Natural killer cell (primary cell): ENCODE measurements at regions not wholly inside any gene's neighbourhood (a gene's known extent, or its start where the extent isn't known, plus 50 kb on each side); places are given as distances from the start of the nearest gene placed in this dataset.
"Not testable (repeated sequence)": the region's sequence is repeated elsewhere in the genome, so short reads cannot be mapped to it uniquely, and the experiment has no call there.

Experiments
- ATAC-seq, 3 donors: fragments of 150-1000 bp in 2 of 3; fragments of 200-7000 bp in 1 of 3; cut with Tn5 transposase; 1 replicate in 1 of 3; 2 replicates in 2 of 3; pipeline ENCODE4 v1.10.0; 2021; ENCODE audit warnings: mild to moderate bottlenecking in 2 of 3, moderate library complexity in 2 of 3
- DNase-seq, 2 donors: peaks; one replicate each; pipeline versions ENCODE4 v3.0.0 to v3.0.0-alpha.2; 2013 to 2021; ENCODE audit warnings: mixed read lengths in 1 of 2
- H3K27ac ChIP-seq: one replicate; pipeline ENCODE4 v1.5.1; 2013; ENCODE audit warnings: mild to moderate bottlenecking, low read length
- H3K27me3 ChIP-seq: one replicate; pipeline ENCODE4 v1.6.1; 2013; ENCODE audit warnings: low read length; ENCODE audit not compliant: control insufficient read depth, insufficient read depth
- H3K36me3 ChIP-seq: one replicate; pipeline ENCODE4 v1.6.1; 2013; ENCODE audit warnings: low read length; ENCODE audit not compliant: control insufficient read depth, insufficient read depth
- H3K4me1 ChIP-seq: one replicate; pipeline ENCODE4 v1.6.1; 2013; ENCODE audit warnings: low read length; ENCODE audit not compliant: control insufficient read depth, insufficient read depth
- H3K4me3 ChIP-seq: one replicate; pipeline ENCODE4 v1.5.1; 2013; ENCODE audit warnings: low read length
- H3K9me3 ChIP-seq: one replicate; pipeline ENCODE4 v1.6.1; 2013; ENCODE audit warnings: low read length; ENCODE audit not compliant: control insufficient read depth, insufficient read depth
- H3K27ac Mint-ChIP-seq, 2 donors: one replicate each; pipeline ENCODE4 v1.8.0; 2022; ENCODE audit warnings: mild to moderate bottlenecking in 2 of 2, mixed read lengths in 2 of 2, moderate library complexity in 1 of 2
- H3K27me3 Mint-ChIP-seq, 2 donors: one replicate each; pipeline ENCODE4 v1.8.0; 2022; ENCODE audit warnings: low read depth in 2 of 2, mixed read lengths in 2 of 2
- H3K36me3 Mint-ChIP-seq: one replicate; pipeline ENCODE4 v1.8.0; 2022; ENCODE audit warnings: mixed read lengths
- H3K4me1 Mint-ChIP-seq, 2 donors: one replicate each; pipeline ENCODE4 v1.8.0; 2022; ENCODE audit warnings: mixed read lengths in 2 of 2
- H3K4me3 Mint-ChIP-seq: one replicate; pipeline ENCODE4 v1.8.0; 2022; ENCODE audit warnings: mild to moderate bottlenecking, moderate library complexity, mixed read lengths
- H3K9me3 Mint-ChIP-seq, 2 donors: one replicate each; pipeline ENCODE4 v1.8.0; 2022; ENCODE audit warnings: mixed read lengths in 2 of 2
- CTCF ChIP-seq: fragments of 200-600 bp; IDR thresholded peaks from one replicate; pipeline ENCODE4 v1.8.0; 2022; ENCODE audit warnings: antibody characterized with exemption
- WGBS: methylation state at CpG from one replicate; pipeline ENCODE4 v1.1.7; 2013; ENCODE audit warnings: missing lambda C conversion rate; ENCODE audit not compliant: insufficient coverage; 5-methylcytosine and 5-hydroxymethylcytosine counted together
- intact Hi-C: fragments of 100-400 bp; cut with micrococcal nuclease; formaldehyde crosslinking; loops from one replicate; pipeline ENCODE4 v1.14.2; 2022

- DNase-seq, result no peak
- Histone ChIP-seq H3K4me1 (no peaks in the 10 kb centered on the region), H3K27ac (no peak overlapping the region), H3K36me3 (no peaks in the 10 kb centered on the region), H3K27me3 (no peaks in the 10 kb centered on the region), H3K4me3 (no peak overlapping the region), H3K9me3 (no peaks in the 10 kb centered on the region)
- Mint-ChIP-seq H3K4me1 (peaks cover 0 to 3% of the 10 kb centered on the region in 2 donors), H3K9me3 (no peaks in the 10 kb centered on the region), H3K36me3 (no peaks in the 10 kb centered on the region), H3K4me3 (no peak overlapping the region), H3K27ac (no peak overlapping the region), H3K27me3 (peaks cover 9 to 10% of the 10 kb centered on the region in 2 donors)
- WGBS, result 13% methylated on average over 23 of the region's 23 CpGs
- intact Hi-C loops, result no loop called here
- TF ChIP-seq CTCF, result no peak
- no peak for ATAC-seq
Observed at GRCh38 chr1:5770981-5771765, 221.1 kb downstream of the NPHP4 start.

- H3K4me3 Mint-ChIP-seq, result no peak overlapping the region
- H3K27ac Mint-ChIP-seq, result no peak overlapping the region
- peaks cover 0 to 3% of the 10 kb centered on the region in 2 donors for H3K4me1 Mint-ChIP-seq
- intact Hi-C loops, result no loop called here
- H3K27me3 Mint-ChIP-seq, result peaks cover 14 to 16% of the 10 kb centered on the region in 2 donors
- Histone ChIP-seq H3K9me3 (no peaks in the 10 kb centered on the region), H3K4me1 (no peaks in the 10 kb centered on the region), H3K36me3 (no peaks in the 10 kb centered on the region), H3K4me3 (no peak overlapping the region), H3K27me3 (no peaks in the 10 kb centered on the region), H3K27ac (no peak overlapping the region)
- H3K36me3 Mint-ChIP-seq, result no peaks in the 10 kb centered on the region
- ATAC-seq (no peak), DNase-seq (no peak)
- H3K9me3 Mint-ChIP-seq, result no peaks in the 10 kb centered on the region
- no peak for TF ChIP-seq CTCF
- 95% methylated on average over 5 of the region's 5 CpGs for WGBS
Observed at GRCh38 chr1:5769760-5770159, 222.5 kb downstream of the NPHP4 start.

- 84% methylated on average over 7 of the region's 7 CpGs for WGBS
- Mint-ChIP-seq H3K9me3 (no peaks in the 10 kb centered on the region), H3K4me1 (peaks cover 0 to 3% of the 10 kb centered on the region in 2 donors), H3K27ac (no peak overlapping the region), H3K36me3 (no peaks in the 10 kb centered on the region), H3K4me3 (no peak overlapping the region), H3K27me3 (peaks cover 16 to 17% of the 10 kb centered on the region in 2 donors)
- DNase-seq (no peak), ATAC-seq (no peak)
- Histone ChIP-seq H3K4me3 (no peak overlapping the region), H3K36me3 (no peaks in the 10 kb centered on the region), H3K27ac (no peak overlapping the region), H3K4me1 (no peaks in the 10 kb centered on the region), H3K27me3 (no peaks in the 10 kb centered on the region), H3K9me3 (no peaks in the 10 kb centered on the region)
- intact Hi-C loops, result no loop called here
- TF ChIP-seq CTCF, result no peak
Observed at GRCh38 chr1:5769146-5769545, 223.1 kb downstream of the NPHP4 start.

GRCh38 chr1:5768014-5768413 lies 224.2 kb downstream of the NPHP4 start:
- Mint-ChIP-seq H3K27me3 (peaks cover 23 to 27% of the 10 kb centered on the region in 2 donors), H3K36me3 (no peaks in the 10 kb centered on the region)
- H3K9me3 ChIP-seq, result no peaks in the 10 kb centered on the region

GRCh38 chr1:5766996-5767395 lies 225.2 kb downstream of the NPHP4 start:
- intact Hi-C loops, H3K27me3 ChIP-seq, H3K36me3 ChIP-seq, H3K4me1 ChIP-seq, H3K4me3 ChIP-seq, ATAC-seq, H3K9me3 Mint-ChIP-seq, H3K4me3 Mint-ChIP-seq, H3K27ac Mint-ChIP-seq, H3K27ac ChIP-seq, H3K36me3 Mint-ChIP-seq, H3K9me3 ChIP-seq, DNase-seq, H3K4me1 Mint-ChIP-seq: not testable (repeated sequence)
- H3K27me3 Mint-ChIP-seq, result peaks cover 23 to 32% of the 10 kb centered on the region in 2 donors
- WGBS, result 83% methylated on average over 12 of the region's 12 CpGs

More at GRCh38 chr1:5768014-5768413, 224.2 kb downstream of the NPHP4 start:
- H3K27ac Mint-ChIP-seq, result no peak overlapping the region
- TF ChIP-seq CTCF, result no peak
- no peaks in the 10 kb centered on the region for H3K4me1 ChIP-seq
- intact Hi-C loops, result no loop called here
- no peak overlapping the region for H3K27ac ChIP-seq
- ATAC-seq, result no peak
- H3K4me3 ChIP-seq, result no peak overlapping the region
- no peaks in the 10 kb centered on the region for H3K36me3 ChIP-seq
- H3K9me3 Mint-ChIP-seq, result no peaks in the 10 kb centered on the region
- H3K4me1 Mint-ChIP-seq, result peaks cover 0 to 3% of the 10 kb centered on the region in 2 donors
- no peak for DNase-seq
- 81% methylated on average over 10 of the region's 10 CpGs for WGBS
- no peaks in the 10 kb centered on the region for H3K27me3 ChIP-seq
- no peak overlapping the region for H3K4me3 Mint-ChIP-seq
